Neural crest cell (in vitro differentiated cells): ENCODE measurements at regions not wholly inside any gene's neighbourhood (a gene's known extent, or its start where the extent isn't known, plus 50 kb on each side); places are given as distances from the start of the nearest gene placed in this dataset.

Experiments
- DNase-seq: peaks from one replicate; pipeline ENCODE4 v3.0.0; 2021; ENCODE audit warnings: low read depth, mixed read lengths, low spot score
- H3K27ac Mint-ChIP-seq: one replicate; pipeline ENCODE4 v1.8.0; 2021; ENCODE audit warnings: mild to moderate bottlenecking, mixed read lengths; ENCODE audit not compliant: unreplicated experiment
- H3K27me3 Mint-ChIP-seq: 2 replicates; pipeline ENCODE4 v1.8.0; 2021; ENCODE audit warnings: low read depth, mild to moderate bottlenecking, mixed read lengths
- H3K36me3 Mint-ChIP-seq: 2 replicates; pipeline ENCODE4 v1.8.0; 2021; ENCODE audit warnings: low read depth, mild to moderate bottlenecking, mixed read lengths
- H3K4me1 Mint-ChIP-seq: 2 replicates; pipeline ENCODE4 v1.8.0; 2021; ENCODE audit warnings: mixed read lengths
- H3K4me3 Mint-ChIP-seq: one replicate; pipeline ENCODE4 v1.8.0; 2021; ENCODE audit warnings: mild to moderate bottlenecking, mixed read lengths
- H3K9me3 Mint-ChIP-seq: 2 replicates; pipeline ENCODE4 v1.8.0; 2021; ENCODE audit warnings: mixed read lengths
- CTCF ChIP-seq: fragments of 200-600 bp; sonication (generic); conservative IDR thresholded peaks from 2 replicates; pipeline ENCODE4 v1.5.0; 2021; ENCODE audit warnings: antibody characterized with exemption, mild to moderate bottlenecking

GRCh38 chr12:97260786-97261185 is 201.8 kb upstream of the RMST start:
- Mint-ChIP-seq H3K9me3 (peaks cover 2% of the 10 kb centered on the region), H3K4me1 (peaks cover 18% of the 10 kb centered on the region), H3K27ac (no peak overlapping the region), H3K36me3 (no peaks in the 10 kb centered on the region), H3K4me3 (no peak overlapping the region), H3K27me3 (no peaks in the 10 kb centered on the region)
- DNase-seq = no peak
- TF ChIP-seq CTCF = no peak

GRCh38 chr12:97267166-97267565 is 195.4 kb upstream of the RMST start:
- DNase-seq = no peak
- Mint-ChIP-seq H3K4me3 (no peak overlapping the region), H3K4me1 (peaks cover 16% of the 10 kb centered on the region), H3K27me3 (no peaks in the 10 kb centered on the region), H3K9me3 (peaks cover 7% of the 10 kb centered on the region), H3K27ac (no peak overlapping the region), H3K36me3 (no peaks in the 10 kb centered on the region)
- TF ChIP-seq CTCF = no peak

- H3K4me3 Mint-ChIP-seq = no peak overlapping the region
- no peak overlapping the region for H3K27ac Mint-ChIP-seq
- DNase-seq = no peak
- no peaks in the 10 kb centered on the region for H3K36me3 Mint-ChIP-seq
- no peak for TF ChIP-seq CTCF
- H3K9me3 Mint-ChIP-seq = peaks cover 7% of the 10 kb centered on the region
- H3K27me3 Mint-ChIP-seq = no peaks in the 10 kb centered on the region
- peaks cover 21% of the 10 kb centered on the region for H3K4me1 Mint-ChIP-seq
These were observed 194.9 kb upstream of the RMST start for GRCh38 chr12:97267594-97268202.

- TF ChIP-seq CTCF = no peak
- Mint-ChIP-seq H3K27ac (no peak overlapping the region), H3K4me1 (peaks cover 59% of the 10 kb centered on the region), H3K27me3 (no peaks in the 10 kb centered on the region), H3K4me3 (no peak overlapping the region), H3K9me3 (peaks cover 4% of the 10 kb centered on the region), H3K36me3 (no peaks in the 10 kb centered on the region)
- no peak for DNase-seq
These were observed 190.1 kb upstream of the RMST start for GRCh38 chr12:97272471-97272870.

- Mint-ChIP-seq H3K4me1 (peaks cover 57% of the 10 kb centered on the region), H3K27me3 (no peaks in the 10 kb centered on the region), H3K4me3 (peak overlapping the region; percentile 86), H3K27ac (peak overlapping the region; percentile 69), H3K36me3 (no peaks in the 10 kb centered on the region), H3K9me3 (peaks cover 2% of the 10 kb centered on the region)
- TF ChIP-seq CTCF = no peak
- no peak for DNase-seq
These were observed 188.2 kb upstream of the RMST start for GRCh38 chr12:97274386-97274785.
